ENCODE measurements at regions not wholly inside any gene's neighbourhood (a gene's known extent, or its start where the extent isn't known, plus 50 kb on each side); places are given as distances from the start of the nearest gene placed in this dataset.

- ChIA-PET RAD21 (ENCODE audit: unreplicated experiment) (interaction anchor here (0.7 kb wide), 1 partner anchor 680 kb away, joined by 3 read pairs; no protein-coding TSS in a partner anchor), SMC1A (ENCODE audit: uncharacterized antibody, unreplicated experiment) (no interaction called here), CTCF (interaction anchor here (1.4 kb wide), 1 partner anchor 35 kb away, joined by 7 read pairs; no protein-coding TSS in a partner anchor), POLR2A (interaction anchor here (0.6 kb wide), 1 partner anchor 124 kb away, joined by 6 read pairs; no protein-coding TSS in a partner anchor)
- TF ChIP-seq ZNF622 (IDR thresholded peaks at IDR 0.05) (no peak), NBN (IDR thresholded peaks at IDR 0.05) (no peak), CBX3 (IDR thresholded peaks at IDR 0.05; ENCODE audit: borderline replicate concordance, low read depth) (no peak), MXI1 (IDR thresholded peaks at IDR 0.05; ENCODE audit: low read depth, low read length) (no peak)
- TF ChIP-seq, protein P1, sequence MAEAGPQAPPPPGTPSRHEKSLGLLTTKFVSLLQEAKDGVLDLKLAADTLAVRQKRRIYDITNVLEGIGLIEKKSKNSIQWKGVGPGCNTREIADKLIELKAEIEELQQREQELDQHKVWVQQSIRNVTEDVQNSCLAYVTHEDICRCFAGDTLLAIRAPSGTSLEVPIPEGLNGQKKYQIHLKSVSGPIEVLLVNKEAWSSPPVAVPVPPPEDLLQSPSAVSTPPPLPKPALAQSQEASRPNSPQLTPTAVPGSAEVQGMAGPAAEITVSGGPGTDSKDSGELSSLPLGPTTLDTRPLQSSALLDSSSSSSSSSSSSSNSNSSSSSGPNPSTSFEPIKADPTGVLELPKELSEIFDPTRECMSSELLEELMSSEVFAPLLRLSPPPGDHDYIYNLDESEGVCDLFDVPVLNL (IDR thresholded peaks at IDR 0.05; ENCODE audit: low read depth, low read length): no peak
- Histone ChIP-seq H3K9me3 (replicated peaks; ENCODE audit: control insufficient read depth, insufficient read depth, low read length) (no peaks in the 10 kb centered on the region), H3K27ac (ENCODE audit: control insufficient read depth, insufficient read depth) (no peak overlapping the region), H4K20me1 (ENCODE audit: control insufficient read depth, insufficient read depth) (no peaks in the 10 kb centered on the region), H3K79me2 (ENCODE audit: control insufficient read depth, insufficient read depth, low read length) (no peaks in the 10 kb centered on the region), H2AFZ (ENCODE audit: control insufficient read depth, low read depth, low read length) (no peak overlapping the region), H3K36me3 (ENCODE audit: control insufficient read depth in 2 of 2, insufficient read depth in 2 of 2, low read length in 1 of 2) (no peaks in the 10 kb centered on the region), H3K9ac (ENCODE audit: control insufficient read depth, insufficient read depth, low read length) (no peak overlapping the region), H3K4me2 (ENCODE audit: control insufficient read depth, insufficient read depth) (no peak overlapping the region), H3K27me3 (replicated peaks in 1 of 2; ENCODE audit: control insufficient read depth in 2 of 2, insufficient read depth in 2 of 2, low read length in 1 of 2) (peaks cover 0 to 1% of the 10 kb centered on the region in 2 experiments; a peak in 1 of 4 replicates), H3K4me1 (ENCODE audit: control insufficient read depth, insufficient read depth, low read length) (no peaks in the 10 kb centered on the region), H3K4me3 (no peak overlapping the region)
- intact Hi-C loops (cut with micrococcal nuclease; ENCODE audit: unreplicated experiment): no loop called here
- FAIRE-seq: no peak
- in situ Hi-C loops (cut with MboI): no loop called here
- ATAC-seq: no peak
- no TSS peak for BruUV-seq (replicated peaks)
- no peak for DNase-seq (ENCODE audit: low read depth, low spot score)
- 21% methylated on average over 9 of the region's 9 CpGs for WGBS (ENCODE audit: insufficient coverage, insufficient replicate concordance, low lambda C conversion rate, missing lambda C conversion rate)
These were observed 261.6 kb downstream of the VPS13C start for GRCh38 chr15:61798631-61799030.

DNA sequence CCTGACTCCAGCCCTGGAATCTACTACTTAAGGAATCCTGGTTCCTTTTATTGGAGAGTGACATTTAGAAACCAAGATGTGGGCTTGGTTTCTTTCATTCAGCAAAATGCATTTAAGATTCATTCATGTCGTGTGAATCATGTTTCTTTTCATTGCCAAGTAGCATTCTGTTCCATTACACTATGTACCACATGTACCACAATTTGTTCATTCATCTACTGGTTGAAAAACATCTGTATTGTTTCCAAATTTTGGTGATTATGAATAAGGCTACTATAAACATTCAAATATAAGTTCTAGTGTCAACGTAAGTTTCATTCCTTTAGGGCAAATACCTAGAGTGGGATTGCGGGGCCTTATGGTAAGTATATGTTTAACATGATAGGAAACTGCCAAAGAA is 264.2 kb downstream of the VPS13C start:
- 44% methylated on average over 3 of the region's 3 CpGs for WGBS (ENCODE audit: insufficient coverage, insufficient replicate concordance, low lambda C conversion rate, missing lambda C conversion rate)
- intact Hi-C loops (cut with micrococcal nuclease; ENCODE audit: unreplicated experiment): no loop called here
- TF ChIP-seq NFIC (IDR thresholded peaks at IDR 0.05; ENCODE audit: low read depth, low read length) (no peak), EZH2 (IDR thresholded peaks at IDR 0.05; ENCODE audit: borderline replicate concordance, control insufficient read depth, low read depth, low read length) (no peak), ZBED1 (IDR thresholded peaks at IDR 0.05; ENCODE audit: borderline replicate concordance) (no peak), CREB1 (IDR thresholded peaks at IDR 0.05; ENCODE audit: low read depth) (no peak), SUPT20H (IDR thresholded peaks at IDR 0.05; ENCODE audit: borderline replicate concordance, control insufficient read depth, low read depth, low read length) (no peak), NFXL1 (IDR thresholded peaks at IDR 0.05; ENCODE audit: borderline replicate concordance) (no peak), RAD21 (IDR thresholded peaks at IDR 0.05; ENCODE audit: insufficient read depth, low read depth, low read length) (no peak), SRF (IDR thresholded peaks at IDR 0.05; ENCODE audit: low read depth in 2 of 2, low read length in 2 of 2) (no peak), RUNX3 (IDR thresholded peaks at IDR 0.05; ENCODE audit: low read length) (no peak)
- TF ChIP-seq, protein P2, sequence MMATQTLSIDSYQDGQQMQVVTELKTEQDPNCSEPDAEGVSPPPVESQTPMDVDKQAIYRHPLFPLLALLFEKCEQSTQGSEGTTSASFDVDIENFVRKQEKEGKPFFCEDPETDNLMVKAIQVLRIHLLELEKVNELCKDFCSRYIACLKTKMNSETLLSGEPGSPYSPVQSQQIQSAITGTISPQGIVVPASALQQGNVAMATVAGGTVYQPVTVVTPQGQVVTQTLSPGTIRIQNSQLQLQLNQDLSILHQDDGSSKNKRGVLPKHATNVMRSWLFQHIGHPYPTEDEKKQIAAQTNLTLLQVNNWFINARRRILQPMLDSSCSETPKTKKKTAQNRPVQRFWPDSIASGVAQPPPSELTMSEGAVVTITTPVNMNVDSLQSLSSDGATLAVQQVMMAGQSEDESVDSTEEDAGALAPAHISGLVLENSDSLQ (IDR thresholded peaks at IDR 0.05): no peak
- TF ChIP-seq, protein P3, sequence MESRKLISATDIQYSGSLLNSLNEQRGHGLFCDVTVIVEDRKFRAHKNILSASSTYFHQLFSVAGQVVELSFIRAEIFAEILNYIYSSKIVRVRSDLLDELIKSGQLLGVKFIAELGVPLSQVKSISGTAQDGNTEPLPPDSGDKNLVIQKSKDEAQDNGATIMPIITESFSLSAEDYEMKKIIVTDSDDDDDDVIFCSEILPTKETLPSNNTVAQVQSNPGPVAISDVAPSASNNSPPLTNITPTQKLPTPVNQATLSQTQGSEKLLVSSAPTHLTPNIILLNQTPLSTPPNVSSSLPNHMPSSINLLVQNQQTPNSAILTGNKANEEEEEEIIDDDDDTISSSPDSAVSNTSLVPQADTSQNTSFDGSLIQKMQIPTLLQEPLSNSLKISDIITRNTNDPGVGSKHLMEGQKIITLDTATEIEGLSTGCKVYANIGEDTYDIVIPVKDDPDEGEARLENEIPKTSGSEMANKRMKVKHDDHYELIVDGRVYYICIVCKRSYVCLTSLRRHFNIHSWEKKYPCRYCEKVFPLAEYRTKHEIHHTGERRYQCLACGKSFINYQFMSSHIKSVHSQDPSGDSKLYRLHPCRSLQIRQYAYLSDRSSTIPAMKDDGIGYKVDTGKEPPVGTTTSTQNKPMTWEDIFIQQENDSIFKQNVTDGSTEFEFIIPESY (IDR thresholded peaks at IDR 0.05): no peak

More for the DNA sequence above, 264.2 kb downstream of the VPS13C start:
- Histone ChIP-seq H3K9me3 (replicated peaks; ENCODE audit: control insufficient read depth, insufficient read depth, low read length) (no peaks in the 10 kb centered on the region), H4K20me1 (ENCODE audit: control insufficient read depth, insufficient read depth) (no peaks in the 10 kb centered on the region), H3K4me1 (ENCODE audit: control insufficient read depth, insufficient read depth, low read length) (no peaks in the 10 kb centered on the region), H3K4me2 (ENCODE audit: control insufficient read depth, insufficient read depth) (no peak overlapping the region), H3K27ac (ENCODE audit: control insufficient read depth, insufficient read depth) (no peak overlapping the region), H3K79me2 (ENCODE audit: control insufficient read depth, insufficient read depth, low read length) (no peaks in the 10 kb centered on the region), H3K27me3 (replicated peaks in 1 of 2; ENCODE audit: control insufficient read depth in 2 of 2, insufficient read depth in 2 of 2, low read length in 1 of 2) (no peaks in the 10 kb centered on the region; a peak in 1 of 4 replicates), H3K4me3 (no peak overlapping the region), H2AFZ (ENCODE audit: control insufficient read depth, low read depth, low read length) (no peak overlapping the region), H3K36me3 (ENCODE audit: control insufficient read depth in 2 of 2, insufficient read depth in 2 of 2, low read length in 1 of 2) (no peaks in the 10 kb centered on the region), H3K9ac (ENCODE audit: control insufficient read depth, insufficient read depth, low read length) (no peak overlapping the region)
- ChIA-PET RAD21 (ENCODE audit: unreplicated experiment) (no interaction called here), CTCF (no interaction called here), POLR2A (no interaction called here), SMC1A (ENCODE audit: uncharacterized antibody, unreplicated experiment) (no interaction called here)
- BruUV-seq (replicated peaks): no TSS peak
- in situ Hi-C loops (cut with MboI): no loop called here
- DNase-seq (ENCODE audit: low read depth, low spot score): no peak
- no peak for FAIRE-seq
- ATAC-seq: no peak
